Lung (tissue), 11 donors: ENCODE measurements at regions not wholly inside any gene's neighbourhood (a gene's known extent, or its start where the extent isn't known, plus 50 kb on each side); places are given as distances from the start of the nearest gene placed in this dataset.

Experiments
- ATAC-seq: fragments of 200-7000 bp; cut with Tn5 transposase; one replicate; pipeline ENCODE4 v1.9.1; 2020; ENCODE audit warnings: moderate number of reproducible peaks; ENCODE audit not compliant: insufficient read depth, low FRiP score
- DNase-seq, 3 donors: peaks; one replicate each; pipeline ENCODE4 v3.0.0-alpha.2; 2013 to 2017
- H3K27ac ChIP-seq, 2 donors: one replicate each; pipeline ENCODE4 v1.5.1; 2013; ENCODE audit warnings: mild to moderate bottlenecking in 2 of 2, moderate library complexity in 2 of 2, control low read depth in 1 of 2, inconsistent platforms in 1 of 2, low read depth in 1 of 2, low read length in 1 of 2
- H3K27me3 ChIP-seq, 3 donors: one replicate each; pipeline ENCODE4 v1.5.1; 2013; ENCODE audit warnings: low read length in 2 of 3; ENCODE audit not compliant: control insufficient read depth in 3 of 3, insufficient read depth in 3 of 3
- H3K36me3 ChIP-seq, 4 donors: one replicate each; pipeline ENCODE4 v1.5.1; 2013; ENCODE audit warnings: low read length in 4 of 4, mild to moderate bottlenecking in 1 of 4, moderate library complexity in 1 of 4; ENCODE audit not compliant: control insufficient read depth in 4 of 4, insufficient read depth in 4 of 4
- H3K4me1 ChIP-seq, 5 donors: one replicate each; pipeline ENCODE4 v1.5.1; 2013; ENCODE audit warnings: low read length in 5 of 5, mild to moderate bottlenecking in 2 of 5, moderate library complexity in 1 of 5; ENCODE audit not compliant: control insufficient read depth in 5 of 5, insufficient read depth in 5 of 5
- H3K4me3 ChIP-seq: one replicate; pipeline ENCODE4 v1.5.1; 2013; ENCODE audit warnings: mild to moderate bottlenecking, control low read depth, moderate library complexity
- H3K9ac ChIP-seq, 2 donors: one replicate each; pipeline ENCODE4 v1.5.1; 2013; ENCODE audit warnings: low read length in 2 of 2, control low read depth in 1 of 2; ENCODE audit not compliant: insufficient read depth in 1 of 2
- H3K9me3 ChIP-seq, 4 donors: one replicate each; pipeline ENCODE4 v1.5.1; 2013; ENCODE audit warnings: low read length in 3 of 4, mild to moderate bottlenecking in 1 of 4, moderate library complexity in 1 of 4; ENCODE audit not compliant: control insufficient read depth in 4 of 4, insufficient read depth in 3 of 4
- CTCF ChIP-seq: IDR thresholded peaks from 2 replicates; pipeline ENCODE4 v1.5.1; 2012; ENCODE audit warnings: mild to moderate bottlenecking; ENCODE audit errors: control extremely low read depth, extremely low read depth
- WGBS, 2 donors: extraction: QIAGEN DNeasy Blood & Tissue Kit; methylation state at CpG; one replicate each; pipeline ENCODE4 v1.1.7; 2013; 5-methylcytosine and 5-hydroxymethylcytosine counted together
- donor health status: control.
- donor health status: control.
- donor health status: Bipolar disorder and iron deficiency.
- donor health status: healthy.
- donor health status: DM: yes; HTN: yes; CAD: no.

- Histone ChIP-seq H3K36me3 (no peaks in the 10 kb centered on the region), H3K9me3 (peaks cover 0 to 2% (median 0%) of the 10 kb centered on the region in 4 donors), H3K4me3 (no peak overlapping the region), H3K4me1 (peaks cover 0 to 10% (median 0%) of the 10 kb centered on the region in 5 donors), H3K27ac (no peak overlapping the region), H3K27me3 (no peaks in the 10 kb centered on the region), H3K9ac (no peak overlapping the region)
- no peak for ATAC-seq
- DNase-seq = no peak
- TF ChIP-seq CTCF = no peak
- 88 to 94% methylated on average over 3 of the region's 3 CpGs for WGBS, 2 donors
Observed at GRCh38 chr1:82445132-82445531, 644.4 kb downstream of the ADGRL2 start.

GRCh38 chr1:82441402-82441801 is 640.7 kb downstream of the ADGRL2 start:
- no peak for TF ChIP-seq CTCF
- ATAC-seq (no peak), DNase-seq (no peak)
- H3K4me1 ChIP-seq = peaks cover 0 to 10% (median 0%) of the 10 kb centered on the region in 5 donors
- 93 to 96% methylated on average over 4 of the region's 4 CpGs for WGBS, 2 donors
- no peak overlapping the region for H3K9ac ChIP-seq
- H3K9me3 ChIP-seq = no peaks in the 10 kb centered on the region
- no peak overlapping the region for H3K27ac ChIP-seq
- no peak overlapping the region for H3K4me3 ChIP-seq
- no peaks in the 10 kb centered on the region for H3K36me3 ChIP-seq
- H3K27me3 ChIP-seq = no peaks in the 10 kb centered on the region

GRCh38 chr1:82423174-82423815 is 622.6 kb downstream of the ADGRL2 start:
- Histone ChIP-seq H3K9ac (no peak overlapping the region), H3K4me3 (no peak overlapping the region), H3K27me3 (no peaks in the 10 kb centered on the region), H3K27ac (no peak overlapping the region), H3K36me3 (no peaks in the 10 kb centered on the region), H3K9me3 (no peaks in the 10 kb centered on the region), H3K4me1 (no peaks in the 10 kb centered on the region)
- TF ChIP-seq CTCF = no peak
- DNase-seq (no peak), ATAC-seq (no peak)

- no peak for ATAC-seq
- no peak for DNase-seq
- H3K27me3 ChIP-seq = no peaks in the 10 kb centered on the region
- no peak overlapping the region for H3K9ac ChIP-seq
- H3K27ac ChIP-seq = no peak overlapping the region
- WGBS, 2 donors = 76 to 81% methylated on average over 2 of the region's 2 CpGs
- H3K36me3 ChIP-seq = no peaks in the 10 kb centered on the region
- H3K4me1 ChIP-seq = no peaks in the 10 kb centered on the region
- no peaks in the 10 kb centered on the region for H3K9me3 ChIP-seq
- TF ChIP-seq CTCF = no peak
- no peak overlapping the region for H3K4me3 ChIP-seq
Observed at GRCh38 chr1:82421782-82422181, 621.0 kb downstream of the ADGRL2 start.
